H4 (cell line): ENCODE measurements at regions not wholly inside any gene's neighbourhood (a gene's known extent, or its start where the extent isn't known, plus 50 kb on each side); places are given as distances from the start of the nearest gene placed in this dataset.
"Not testable (repeated sequence)": the region's sequence is repeated elsewhere in the genome, so short reads cannot be mapped to it uniquely, and the experiment has no call there.

Experiments
- DNase-seq: peaks from one replicate; pipeline ENCODE4 v3.0.0-alpha.2; 2015; ENCODE audit warnings: low spot score

DNA sequence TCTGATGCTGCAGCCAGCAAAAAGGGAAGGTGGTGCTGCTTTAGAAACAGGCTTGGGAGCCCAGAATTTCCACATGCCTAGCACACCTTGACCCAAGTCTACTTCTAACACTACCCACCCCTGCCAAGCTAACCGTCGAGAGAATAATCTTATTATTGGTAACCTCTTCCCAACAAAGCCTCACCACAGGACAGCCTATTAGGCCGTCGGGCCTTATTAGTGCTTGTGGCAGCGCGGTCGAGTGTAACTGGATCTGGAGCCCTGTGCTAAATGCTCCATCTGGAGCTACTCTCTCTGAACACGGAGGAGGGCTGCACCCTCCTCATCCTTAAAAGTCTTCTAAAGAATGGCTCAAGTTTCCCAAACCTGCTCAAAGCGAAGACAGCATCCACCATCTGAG, 165.5 kb upstream of the NFIA start:
- DNase-seq: no peak

DNA sequence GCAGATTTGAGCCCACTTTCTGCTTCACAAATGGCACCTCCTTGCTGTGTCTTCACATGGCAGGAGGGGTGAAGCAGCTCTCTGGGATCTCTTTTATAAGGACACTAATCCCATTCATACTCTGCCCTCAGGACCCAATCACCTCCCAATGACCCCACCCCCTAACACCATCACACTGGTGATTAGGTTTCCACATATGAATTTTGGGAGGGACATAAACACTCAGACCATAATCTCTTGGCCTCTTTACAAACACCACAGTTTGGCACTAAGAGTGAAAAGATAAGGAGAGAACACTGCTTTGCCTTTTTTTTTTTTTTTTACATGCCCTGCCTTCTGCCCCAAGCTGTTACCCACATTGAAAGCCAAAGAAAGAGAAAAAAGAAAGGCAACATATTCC, 166.2 kb upstream of the NFIA start:
- no peak for DNase-seq

DNA sequence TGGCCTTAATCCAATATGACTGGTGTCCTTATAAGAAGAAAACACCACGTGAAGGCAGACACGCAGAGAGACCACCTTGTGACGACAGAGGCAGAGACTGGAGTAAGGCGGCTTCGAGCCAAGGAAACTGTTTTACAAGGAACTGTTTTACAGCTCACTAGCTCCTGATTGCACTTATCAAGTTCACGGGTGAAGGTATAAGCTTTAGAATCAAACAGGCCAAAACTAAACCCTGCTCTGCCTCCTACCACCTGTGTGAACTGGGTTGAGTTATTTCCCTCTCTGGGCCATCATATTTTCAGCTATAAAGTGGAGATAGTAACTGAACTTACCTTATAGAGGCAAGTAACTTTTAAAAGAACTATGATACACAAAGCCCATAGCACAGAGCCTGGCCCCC, 166.9 kb upstream of the NFIA start:
- DNase-seq: no peak

DNA sequence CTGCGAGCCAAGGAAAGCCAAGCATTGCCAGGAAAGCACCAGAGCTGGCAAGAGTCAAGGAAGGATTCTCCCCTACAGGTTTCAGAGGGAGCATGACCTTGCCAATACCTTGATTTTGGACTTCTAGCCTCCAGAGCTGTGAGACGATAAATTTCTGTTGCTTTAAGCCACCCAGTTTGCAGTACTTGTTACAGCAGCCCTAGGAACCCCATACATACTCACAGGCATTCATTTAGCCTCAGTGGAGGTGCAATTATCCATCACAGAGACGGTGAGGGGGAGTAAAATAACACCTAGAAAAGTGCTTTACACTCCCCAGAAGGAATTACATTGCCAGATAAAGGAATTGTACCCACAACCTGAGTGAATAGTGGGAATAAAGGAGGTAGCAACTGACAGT, 167.4 kb upstream of the NFIA start:
- no peak for DNase-seq

DNA sequence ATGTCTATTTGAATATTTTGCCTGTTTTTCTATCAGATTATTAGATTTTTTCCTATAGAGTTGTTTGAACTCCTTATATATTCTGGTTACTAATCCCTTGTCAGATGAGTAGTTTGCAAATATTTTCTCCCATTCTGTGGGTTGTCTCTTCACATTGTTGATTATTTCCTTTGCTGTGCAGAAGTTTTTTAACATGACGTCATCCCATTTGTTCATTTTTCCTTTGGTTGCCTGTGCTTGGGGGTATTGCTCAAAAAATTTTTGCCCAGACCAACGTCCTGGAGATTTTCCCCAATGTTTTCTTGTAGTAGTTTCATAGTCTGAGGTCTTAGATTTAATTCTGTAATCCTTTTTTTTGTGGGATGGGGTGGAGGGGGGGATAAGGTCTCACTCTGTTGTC, 168.7 kb upstream of the NFIA start:
- DNase-seq: not testable (repeated sequence)

DNA sequence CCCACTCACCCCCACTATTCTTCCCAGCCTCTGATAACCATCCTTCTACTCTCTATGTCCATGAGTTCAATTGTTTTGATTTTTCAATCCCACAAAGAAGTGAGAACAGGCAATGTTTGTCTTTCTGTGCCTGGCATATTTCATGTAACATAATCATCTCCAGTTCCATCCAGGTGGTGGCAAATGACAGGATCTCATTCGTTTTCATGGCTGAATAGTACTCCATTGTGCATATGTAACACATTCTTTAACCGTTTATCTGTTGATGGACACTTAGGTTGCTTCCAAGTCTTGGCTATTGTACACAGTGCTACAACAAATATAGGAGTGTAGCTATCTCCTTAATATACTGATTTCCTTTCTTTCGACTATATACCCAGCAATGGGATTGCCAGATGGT, 169.3 kb upstream of the NFIA start:
- no peak for DNase-seq

DNA sequence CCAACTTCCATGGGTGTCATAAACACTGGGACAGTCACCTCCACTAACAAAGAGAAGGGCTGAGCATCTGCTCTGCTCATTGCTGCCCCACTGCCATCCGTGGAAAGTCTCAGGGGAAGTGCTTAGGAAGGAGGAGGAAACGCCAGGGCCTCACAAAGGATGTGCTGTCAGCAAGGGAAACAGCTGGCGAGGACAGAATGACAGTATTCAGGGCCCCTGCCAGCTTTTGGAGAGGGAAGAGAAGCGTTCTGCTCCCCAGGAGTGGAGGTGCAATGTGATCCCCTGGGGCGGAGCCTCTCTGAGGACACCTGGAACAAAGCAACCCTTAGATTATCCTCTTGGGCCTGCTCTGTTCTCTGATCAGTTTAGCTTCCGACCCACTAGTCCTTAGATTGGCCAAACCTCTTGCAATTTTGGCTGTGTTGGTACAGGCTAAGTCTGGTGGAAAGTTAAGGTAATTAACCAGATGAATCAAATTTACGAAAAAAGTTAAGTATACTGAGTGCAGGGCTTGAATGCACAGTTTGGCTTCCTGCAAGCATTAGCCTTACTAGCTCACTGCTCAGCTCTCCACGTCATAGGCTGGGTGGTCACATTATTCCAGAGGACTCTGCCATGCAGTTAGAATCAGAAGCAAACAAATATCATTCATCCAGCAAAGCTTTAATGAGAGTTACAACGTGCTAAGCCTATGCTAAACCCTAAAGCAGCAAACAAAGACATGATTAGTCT, 170.2 kb upstream of the NFIA start:
- no peak for DNase-seq

DNA sequence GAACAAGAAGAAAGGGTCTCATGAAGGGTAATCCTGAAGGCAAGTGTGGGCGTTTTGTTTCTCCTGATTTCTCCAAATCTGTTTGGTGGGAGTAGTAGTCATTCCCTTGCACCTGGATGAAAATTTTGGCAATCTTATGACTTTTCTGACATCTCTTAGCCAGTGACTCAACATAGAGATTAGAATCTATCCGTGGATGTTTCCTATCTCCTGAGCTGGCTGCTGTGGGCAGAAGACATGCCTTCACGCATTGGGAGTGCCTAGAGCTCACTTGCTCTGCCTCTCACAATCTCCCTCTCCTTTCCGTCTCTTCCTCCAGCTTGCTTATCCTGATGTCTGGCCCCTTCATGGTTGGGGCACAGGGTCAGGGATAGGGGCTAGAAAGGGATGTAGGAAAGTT, 174.2 kb upstream of the NFIA start:
- DNase-seq: no peak

DNA sequence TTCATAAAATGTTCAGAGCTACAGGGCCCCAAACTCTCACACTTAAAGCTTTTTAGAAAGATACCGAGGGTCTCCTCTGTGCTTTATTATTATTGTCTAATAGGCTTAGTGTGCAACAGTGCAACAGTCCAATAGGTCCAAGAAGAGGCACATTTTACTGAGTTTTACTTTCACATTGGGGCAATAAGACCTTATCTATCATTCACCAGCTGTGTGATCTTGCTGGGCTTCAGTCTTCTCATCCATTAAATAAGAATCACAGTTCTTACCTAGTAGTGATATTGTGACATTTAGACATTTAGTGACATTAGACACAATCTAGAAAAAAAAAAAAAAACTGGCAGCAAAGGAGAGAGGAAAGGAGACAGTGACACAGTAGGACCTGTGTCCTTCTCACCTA, 175.8 kb upstream of the NFIA start:
- no peak for DNase-seq

DNA sequence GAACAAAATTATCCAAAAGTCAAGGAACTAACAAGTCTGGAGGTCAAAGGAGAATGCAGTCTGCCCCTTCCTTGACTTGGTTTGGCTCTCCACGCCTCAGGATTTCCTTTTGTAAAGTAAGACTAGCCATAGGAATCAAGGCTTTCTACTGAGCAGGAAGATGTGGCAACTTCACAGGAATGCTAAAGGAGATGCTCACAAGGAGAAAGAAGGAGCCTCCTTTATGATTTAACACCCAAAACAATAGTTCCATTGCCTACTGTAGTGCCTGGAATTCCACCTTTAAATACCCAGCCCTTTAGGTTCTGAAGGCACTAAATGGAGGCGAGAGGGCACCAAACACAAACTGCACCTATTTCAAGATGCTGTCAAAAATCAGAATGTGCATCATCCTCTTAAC, 176.3 kb upstream of the NFIA start:
- DNase-seq: no peak

DNA sequence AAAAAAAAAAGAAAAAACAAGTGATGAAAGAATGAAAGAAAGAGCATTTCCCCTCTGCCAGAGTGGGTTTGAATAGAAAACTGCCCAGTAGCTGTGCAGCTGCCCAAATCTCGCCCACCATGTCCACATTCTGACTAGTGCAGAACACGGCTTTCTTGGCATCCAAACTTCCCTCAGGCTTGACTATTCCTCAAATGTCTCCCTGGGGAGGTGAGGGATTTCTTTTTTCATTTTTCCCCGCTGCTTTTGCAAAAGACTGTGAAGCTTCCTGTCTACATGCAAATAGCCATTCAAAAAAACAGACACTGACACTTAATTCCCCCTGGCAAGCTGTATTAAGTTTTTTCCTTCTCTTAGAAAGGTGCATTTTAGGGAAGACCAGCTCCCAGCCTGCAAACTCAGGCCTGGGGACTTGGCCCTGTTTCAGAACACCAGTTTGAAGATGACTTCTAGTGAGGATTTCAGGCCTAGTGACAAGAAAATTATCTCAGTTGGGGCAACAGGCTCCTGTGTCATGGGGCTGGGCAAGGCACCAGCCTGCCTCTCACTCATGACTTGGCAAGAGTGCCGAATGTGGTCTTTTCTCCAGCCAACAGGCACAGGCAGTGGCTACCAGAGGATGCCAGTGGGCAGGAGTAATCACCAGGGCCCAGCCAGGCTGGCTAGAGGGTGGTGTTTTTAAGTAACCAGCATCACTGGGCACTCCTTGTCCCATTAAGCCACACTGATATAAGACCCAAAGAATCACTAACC, 178.1 kb upstream of the NFIA start:
- peak; percentile 79 for DNase-seq

DNA sequence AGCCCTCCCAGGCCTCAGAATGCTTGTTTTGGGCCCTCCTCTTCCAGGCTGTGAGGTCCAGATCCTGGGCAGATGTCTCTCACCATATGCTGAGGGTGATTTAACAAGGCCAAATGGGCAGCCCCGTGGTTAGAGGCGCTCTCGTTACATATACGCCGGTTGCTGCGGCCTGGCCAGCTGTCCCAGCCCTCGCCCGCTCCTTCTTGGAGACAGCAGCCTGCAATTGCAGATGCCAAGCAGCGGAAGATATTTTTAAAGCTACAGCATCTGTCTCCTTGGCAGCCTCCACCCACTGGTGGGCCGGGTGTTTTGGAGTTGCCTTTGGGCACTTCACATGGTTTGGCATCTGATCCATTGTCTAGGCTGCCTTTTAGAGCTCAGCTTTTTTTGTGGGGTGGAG, 178.8 kb upstream of the NFIA start:
- peak; percentile 62 for DNase-seq

DNA sequence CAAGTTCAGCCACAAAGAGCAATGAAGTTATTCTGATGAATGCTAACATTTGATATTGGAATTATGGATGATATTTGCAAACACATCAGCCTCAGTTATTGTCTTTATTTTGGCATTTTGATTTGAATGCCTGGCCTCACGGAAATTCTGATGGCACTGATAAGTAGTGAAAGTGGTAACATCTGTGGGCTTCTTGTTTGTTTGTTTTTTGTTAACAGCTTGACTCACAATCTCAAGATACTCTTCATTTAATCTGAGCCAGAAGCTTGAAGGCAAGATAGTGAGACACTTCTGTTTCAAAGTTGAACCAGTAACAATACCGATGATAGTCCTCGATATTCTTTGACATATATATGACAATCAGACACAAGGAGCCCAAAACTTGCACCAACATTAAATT, 182.9 kb upstream of the NFIA start:
- DNase-seq: no peak

DNA sequence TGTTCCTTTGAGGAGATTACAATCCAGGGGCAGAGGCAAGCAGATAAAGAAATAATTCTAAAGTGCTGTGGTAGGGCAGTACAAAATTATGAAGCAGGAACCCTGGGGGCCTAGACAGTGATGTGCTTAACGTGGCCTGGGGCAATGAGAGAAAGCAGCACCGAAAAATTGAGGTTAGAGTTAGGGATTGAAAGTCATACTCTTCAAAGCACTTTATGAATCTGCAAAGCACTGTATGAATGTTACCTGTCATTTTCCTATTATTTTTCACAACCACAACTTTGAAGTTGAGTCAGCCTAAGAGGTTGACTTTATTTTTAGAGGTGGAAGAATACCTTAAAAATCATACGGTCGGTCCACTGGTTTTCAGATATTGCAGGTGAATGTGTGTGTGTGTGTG, 183.4 kb upstream of the NFIA start:
- no peak for DNase-seq

DNA sequence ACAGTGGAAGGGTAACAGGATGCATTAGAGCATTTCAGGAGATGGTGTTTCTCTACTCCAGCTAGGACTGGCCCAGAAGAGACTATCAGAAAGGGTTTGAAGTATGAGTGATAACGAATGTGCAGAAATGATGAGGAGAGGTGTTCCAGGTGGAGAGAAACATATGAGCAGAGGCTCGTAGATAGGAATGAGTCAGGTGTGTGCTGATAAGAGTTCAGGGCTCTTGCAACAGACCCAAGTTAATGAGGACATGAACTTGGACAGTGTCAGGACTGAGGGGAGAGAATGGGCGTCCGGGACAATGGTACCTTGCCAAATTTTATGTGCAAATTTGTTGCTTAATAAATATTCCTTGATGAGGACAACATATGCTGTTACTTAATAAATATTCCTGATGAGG, 183.9 kb upstream of the NFIA start:
- no peak for DNase-seq

DNA sequence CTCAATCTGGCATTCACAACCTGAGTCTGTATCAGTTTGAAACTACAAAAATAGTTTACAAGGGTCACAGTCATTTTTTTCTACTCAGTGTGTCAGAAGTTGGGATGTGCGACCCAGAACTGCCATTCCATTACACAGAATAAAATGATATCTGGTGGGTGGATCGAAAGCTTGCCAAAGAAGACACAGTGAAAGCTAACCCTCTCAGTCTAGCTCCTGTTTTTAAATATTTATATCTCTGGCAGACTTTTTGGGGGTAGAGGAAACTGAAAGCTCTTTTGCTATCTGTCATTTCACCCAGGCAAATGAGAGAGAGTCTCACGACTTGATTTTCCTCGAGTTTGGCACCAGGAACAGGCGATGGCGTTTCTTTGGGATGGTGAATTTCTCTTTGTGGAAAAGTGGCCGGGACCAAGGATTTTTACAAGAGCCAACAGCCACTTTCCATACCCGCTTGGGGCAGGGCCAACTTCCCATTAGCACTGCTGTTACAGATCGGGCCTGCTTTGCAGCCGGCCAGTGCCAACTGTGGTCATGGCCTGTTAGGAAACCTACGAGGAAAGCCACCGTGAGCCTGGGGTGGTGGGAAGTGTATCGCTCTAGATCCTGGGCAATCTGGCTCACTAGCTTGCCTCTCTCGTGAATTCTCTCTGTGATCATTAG, 185.5 kb upstream of the NFIA start:
- DNase-seq: no peak

DNA sequence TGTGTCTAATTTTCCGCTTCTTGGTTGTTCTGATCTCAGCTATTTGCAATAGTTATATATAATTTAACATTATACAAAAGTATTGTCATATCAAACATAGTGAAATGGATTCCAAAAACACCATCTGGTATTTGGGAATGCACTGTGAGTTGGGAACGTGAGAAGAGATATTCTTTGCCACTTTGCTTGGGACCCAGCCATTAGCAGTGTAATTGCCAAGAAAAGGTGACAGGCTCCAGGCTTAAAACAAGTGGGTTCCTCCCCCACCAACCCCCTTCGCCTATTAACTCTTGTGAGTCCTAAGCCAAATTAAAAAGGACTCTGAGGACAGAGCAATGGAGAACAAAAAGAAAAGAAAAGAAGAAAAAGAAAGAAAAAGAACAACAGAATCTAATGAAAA, 186.7 kb upstream of the NFIA start:
- no peak for DNase-seq

DNA sequence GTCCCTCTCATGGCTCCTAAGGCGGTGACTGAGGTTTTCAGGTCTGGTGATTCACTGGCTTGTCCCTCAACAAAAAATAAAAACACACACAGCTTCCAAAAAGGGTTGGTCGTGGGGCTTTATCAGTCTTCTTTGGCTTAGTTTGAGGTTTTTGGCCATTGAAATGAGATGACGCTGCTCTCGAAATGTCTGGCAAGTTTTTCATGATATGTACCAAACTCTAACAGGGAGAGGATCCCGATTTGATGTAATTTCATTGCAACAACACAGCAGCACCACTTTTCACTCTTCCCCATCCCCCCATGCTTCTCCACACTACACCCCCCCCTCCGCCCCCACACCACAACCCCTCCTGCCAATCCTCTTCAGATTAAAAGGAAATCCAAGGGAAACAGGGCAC, 187.1 kb upstream of the NFIA start:
- no peak for DNase-seq

DNA sequence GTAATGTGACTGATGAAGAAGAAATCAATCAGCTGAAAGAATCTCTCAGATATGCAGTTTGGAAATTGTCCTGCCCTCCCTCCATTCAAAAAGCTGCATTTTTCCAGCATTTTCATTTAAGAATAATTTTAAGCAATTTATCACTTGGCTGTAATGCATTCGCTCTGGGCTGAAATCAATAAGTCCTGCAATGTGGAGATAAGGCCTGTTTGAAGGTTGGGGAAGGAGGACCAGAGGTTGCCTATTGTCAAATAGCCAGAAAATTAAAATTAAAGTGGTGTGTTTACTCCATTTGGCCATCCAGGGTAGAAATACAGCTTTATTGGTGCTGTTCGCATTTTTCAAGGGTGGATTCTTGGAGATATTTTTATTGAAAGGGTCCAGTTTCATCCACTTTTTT, 187.6 kb upstream of the NFIA start:
- no peak for DNase-seq

DNA sequence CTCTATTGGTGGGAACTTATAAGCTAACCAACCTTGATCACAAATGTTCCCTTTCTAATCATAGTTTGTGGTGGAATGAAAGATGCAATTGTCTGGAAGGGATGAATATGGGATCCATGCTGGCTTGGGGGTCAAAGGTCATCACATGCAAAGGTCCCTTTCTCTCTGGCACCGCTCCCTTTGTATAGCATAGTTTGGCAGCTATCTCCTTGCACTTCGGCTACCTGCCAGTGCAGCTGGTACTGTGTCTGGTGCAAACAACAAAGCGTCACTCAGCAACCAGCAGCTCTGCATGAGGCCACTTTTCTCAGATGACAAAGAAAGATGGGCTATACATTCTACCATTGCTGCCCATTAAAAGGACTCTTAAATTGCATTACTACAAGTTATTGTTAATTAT, 188.2 kb upstream of the NFIA start:
- no peak for DNase-seq

DNA sequence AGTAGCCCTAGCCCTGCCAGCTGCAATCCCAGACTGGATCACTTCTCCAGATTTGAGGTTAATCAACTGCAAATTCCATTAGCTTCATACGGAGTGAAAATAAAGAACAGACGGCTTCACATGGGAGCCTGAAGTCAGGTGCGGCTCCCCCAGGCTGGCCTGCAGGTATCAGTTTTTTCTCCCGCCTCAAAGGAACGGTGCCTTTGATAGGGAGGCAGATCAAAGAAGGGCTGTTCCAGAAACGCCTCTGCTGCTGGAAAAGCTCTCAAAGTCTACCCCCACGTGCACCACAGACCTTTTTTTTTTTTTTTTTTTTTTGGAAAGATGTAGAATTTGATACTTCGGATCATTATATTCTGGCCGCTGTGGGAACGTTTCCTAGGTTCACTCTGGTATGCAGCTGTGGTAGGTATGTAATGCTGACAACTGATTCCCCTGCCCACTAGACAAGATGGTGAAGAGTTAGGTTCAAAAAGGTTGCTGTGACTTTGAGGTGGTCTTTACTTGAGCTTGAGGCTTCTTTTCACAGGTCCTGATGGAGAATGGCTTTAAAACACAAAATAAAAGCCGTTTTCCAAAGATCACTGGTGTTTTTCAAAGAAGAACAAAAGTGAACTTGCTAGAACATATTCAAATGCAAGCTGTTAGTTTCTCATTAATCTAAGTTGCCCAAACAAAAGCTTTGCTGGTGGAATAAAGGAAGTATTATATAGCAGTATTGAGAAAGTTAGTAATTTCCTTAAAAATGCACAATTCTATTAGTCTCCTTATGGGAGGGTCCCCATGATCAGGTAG, 189.0 kb upstream of the NFIA start:
- no peak for DNase-seq

DNA sequence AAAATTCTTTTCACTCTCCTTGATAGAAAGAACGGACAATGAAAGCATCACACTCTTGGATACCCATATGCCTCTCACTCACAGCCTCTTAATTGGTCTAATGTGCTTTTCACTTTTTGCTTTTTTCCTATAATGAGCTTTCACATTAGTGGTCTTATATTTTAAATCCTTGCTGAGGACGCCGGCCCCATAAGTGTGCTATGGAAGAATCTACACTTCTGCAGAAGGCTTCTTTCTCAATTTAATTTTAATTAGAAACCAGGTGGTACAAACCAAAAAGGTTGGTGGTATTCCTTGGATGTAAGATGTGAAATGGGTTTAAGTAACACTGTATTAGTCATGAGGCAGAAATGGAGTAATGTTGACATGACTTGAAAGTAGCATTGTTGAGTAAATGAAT, 190.6 kb upstream of the NFIA start:
- DNase-seq: no peak
